Ishikawa (cell line): ENCODE measurements at regions not wholly inside any gene's neighbourhood (a gene's known extent, or its start where the extent isn't known, plus 50 kb on each side); places are given as distances from the start of the nearest gene placed in this dataset.

ENCODE experiments used
- CEBPB ChIP-seq: IDR thresholded peaks from 2 replicates; pipeline ENCODE4 v1.6.1; 2012
- EGR1 ChIP-seq: IDR thresholded peaks from 2 replicates; pipeline ENCODE4 v1.6.1; 2012
- EP300 ChIP-seq: IDR thresholded peaks from 2 replicates; pipeline ENCODE4 v1.6.1; 2012; ENCODE audit warnings: borderline replicate concordance
- NFIC ChIP-seq: IDR thresholded peaks from 2 replicates; pipeline ENCODE4 v1.6.1; 2012
- RAD21 ChIP-seq: IDR thresholded peaks from 2 replicates; pipeline ENCODE4 v1.6.1; 2012; ENCODE audit warnings: low read depth
- TAF1 ChIP-seq: IDR thresholded peaks from 2 replicates; pipeline ENCODE4 v1.6.1; 2012; ENCODE audit warnings: low read depth, mild to moderate bottlenecking
- TCF12 ChIP-seq: IDR thresholded peaks from 2 replicates; pipeline ENCODE4 v1.6.1; 2012; ENCODE audit warnings: low read depth
- TEAD4 ChIP-seq: IDR thresholded peaks from 2 replicates; pipeline ENCODE4 v1.6.1; 2012
- YY1 ChIP-seq: IDR thresholded peaks from 2 replicates; pipeline ENCODE4 v1.6.1; 2012; ENCODE audit warnings: low read depth
- TF ChIP-seq, protein P1 (sequence below): IDR thresholded peaks from 2 replicates; pipeline ENCODE4 v1.6.1; 2012
- TF ChIP-seq, protein P2 (sequence below): IDR thresholded peaks from 2 replicates; pipeline ENCODE4 v1.6.1; 2012
- TF ChIP-seq, protein P3 (sequence below): IDR thresholded peaks from 2 replicates; pipeline ENCODE4 v1.6.1; 2012; ENCODE audit warnings: low read depth, mild to moderate bottlenecking

DNA sequence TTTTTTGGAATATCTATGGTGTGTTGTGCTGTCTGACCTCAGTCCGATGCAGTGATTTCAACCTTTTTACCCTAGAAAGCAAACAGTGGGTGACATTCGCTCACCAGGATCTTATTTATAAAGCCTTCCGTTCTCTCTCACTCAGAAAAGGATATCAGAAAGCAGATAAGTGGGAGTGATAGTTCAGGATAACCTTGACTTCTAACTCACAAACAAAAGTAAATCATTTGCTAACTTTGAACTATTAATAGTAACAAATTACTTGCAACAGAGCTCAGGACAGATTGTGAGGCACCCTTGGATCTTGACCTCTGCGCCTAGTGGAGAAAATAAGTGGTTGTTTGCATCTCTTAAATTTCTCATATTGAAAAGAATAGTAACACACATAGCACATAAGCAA is 637.1 kb upstream of the CITED2 start:
- TF ChIP-seq, protein P1, sequence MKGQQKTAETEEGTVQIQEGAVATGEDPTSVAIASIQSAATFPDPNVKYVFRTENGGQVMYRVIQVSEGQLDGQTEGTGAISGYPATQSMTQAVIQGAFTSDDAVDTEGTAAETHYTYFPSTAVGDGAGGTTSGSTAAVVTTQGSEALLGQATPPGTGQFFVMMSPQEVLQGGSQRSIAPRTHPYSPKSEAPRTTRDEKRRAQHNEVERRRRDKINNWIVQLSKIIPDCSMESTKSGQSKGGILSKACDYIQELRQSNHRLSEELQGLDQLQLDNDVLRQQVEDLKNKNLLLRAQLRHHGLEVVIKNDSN, result no peak
- TF ChIP-seq EGR1 (no peak), YY1 (no peak), TAF1 (no peak), RAD21 (no peak), CEBPB (no peak), EP300 (no peak), TEAD4 (no peak), NFIC (no peak), TCF12 (no peak)
- TF ChIP-seq, protein P2, sequence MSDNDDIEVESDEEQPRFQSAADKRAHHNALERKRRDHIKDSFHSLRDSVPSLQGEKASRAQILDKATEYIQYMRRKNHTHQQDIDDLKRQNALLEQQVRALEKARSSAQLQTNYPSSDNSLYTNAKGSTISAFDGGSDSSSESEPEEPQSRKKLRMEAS, result no peak
- TF ChIP-seq, protein P3, sequence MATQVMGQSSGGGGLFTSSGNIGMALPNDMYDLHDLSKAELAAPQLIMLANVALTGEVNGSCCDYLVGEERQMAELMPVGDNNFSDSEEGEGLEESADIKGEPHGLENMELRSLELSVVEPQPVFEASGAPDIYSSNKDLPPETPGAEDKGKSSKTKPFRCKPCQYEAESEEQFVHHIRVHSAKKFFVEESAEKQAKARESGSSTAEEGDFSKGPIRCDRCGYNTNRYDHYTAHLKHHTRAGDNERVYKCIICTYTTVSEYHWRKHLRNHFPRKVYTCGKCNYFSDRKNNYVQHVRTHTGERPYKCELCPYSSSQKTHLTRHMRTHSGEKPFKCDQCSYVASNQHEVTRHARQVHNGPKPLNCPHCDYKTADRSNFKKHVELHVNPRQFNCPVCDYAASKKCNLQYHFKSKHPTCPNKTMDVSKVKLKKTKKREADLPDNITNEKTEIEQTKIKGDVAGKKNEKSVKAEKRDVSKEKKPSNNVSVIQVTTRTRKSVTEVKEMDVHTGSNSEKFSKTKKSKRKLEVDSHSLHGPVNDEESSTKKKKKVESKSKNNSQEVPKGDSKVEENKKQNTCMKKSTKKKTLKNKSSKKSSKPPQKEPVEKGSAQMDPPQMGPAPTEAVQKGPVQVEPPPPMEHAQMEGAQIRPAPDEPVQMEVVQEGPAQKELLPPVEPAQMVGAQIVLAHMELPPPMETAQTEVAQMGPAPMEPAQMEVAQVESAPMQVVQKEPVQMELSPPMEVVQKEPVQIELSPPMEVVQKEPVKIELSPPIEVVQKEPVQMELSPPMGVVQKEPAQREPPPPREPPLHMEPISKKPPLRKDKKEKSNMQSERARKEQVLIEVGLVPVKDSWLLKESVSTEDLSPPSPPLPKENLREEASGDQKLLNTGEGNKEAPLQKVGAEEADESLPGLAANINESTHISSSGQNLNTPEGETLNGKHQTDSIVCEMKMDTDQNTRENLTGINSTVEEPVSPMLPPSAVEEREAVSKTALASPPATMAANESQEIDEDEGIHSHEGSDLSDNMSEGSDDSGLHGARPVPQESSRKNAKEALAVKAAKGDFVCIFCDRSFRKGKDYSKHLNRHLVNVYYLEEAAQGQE, result no peak
